Activated CD4-positive, CD25-positive, alpha-beta regulatory T cell treated with anti-CD3 and anti-CD28 coated beads, Interleukin-2, amount 50 U/mL, for 24 hours (primary cell): ENCODE measurements at regions not wholly inside any gene's neighbourhood (a gene's known extent, or its start where the extent isn't known, plus 50 kb on each side); places are given as distances from the start of the nearest gene placed in this dataset.

ENCODE experiments used
- ATAC-seq, 2 donors: fragments of 150-1000 bp; cut with Tn5 transposase; one replicate each; pipeline ENCODE4 v1.10.0; 2021; ENCODE audit warnings: mild to moderate bottlenecking in 1 of 2, moderate library complexity in 1 of 2

DNA sequence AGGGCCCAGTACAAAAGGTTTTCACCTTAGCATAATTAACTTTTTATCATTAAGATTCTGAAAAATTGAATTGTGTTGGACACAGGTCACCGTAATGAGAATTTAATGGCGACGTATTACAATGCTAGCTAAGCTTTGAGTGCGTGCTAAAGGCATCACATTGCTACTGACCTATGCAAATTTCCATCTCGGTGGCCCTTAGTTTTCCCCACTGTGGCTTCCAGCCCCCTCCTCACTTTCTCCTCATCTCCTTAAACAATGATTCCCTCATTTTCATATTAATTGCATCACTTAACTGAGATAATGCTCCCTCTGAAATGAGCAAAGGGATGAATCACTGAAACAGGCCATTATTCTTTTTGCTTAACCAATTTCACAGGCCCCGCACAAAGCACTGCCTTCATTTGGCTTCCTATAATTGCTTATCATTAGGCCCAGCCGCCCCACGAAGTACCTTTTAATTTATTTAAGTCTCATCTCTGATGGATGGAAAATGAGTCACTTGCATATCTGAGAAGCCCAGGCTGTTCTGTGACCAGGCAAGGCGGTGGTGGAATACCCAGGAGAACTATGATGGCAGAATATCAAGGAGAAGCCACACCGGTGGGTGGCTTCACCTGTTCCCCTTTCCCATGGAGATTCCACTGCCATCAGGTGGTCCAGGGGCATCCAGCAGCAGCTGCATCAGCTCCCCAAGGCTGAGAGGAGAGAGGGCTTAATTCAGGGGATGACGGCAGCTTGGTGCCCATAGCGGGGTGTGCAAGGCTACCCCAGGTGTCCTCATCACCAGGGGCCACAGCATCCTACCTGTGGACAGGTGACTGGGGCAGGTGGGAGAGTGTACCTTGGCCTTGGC lies 223.8 kb upstream of the BOD1L1 start:
- ATAC-seq, result no peak

DNA sequence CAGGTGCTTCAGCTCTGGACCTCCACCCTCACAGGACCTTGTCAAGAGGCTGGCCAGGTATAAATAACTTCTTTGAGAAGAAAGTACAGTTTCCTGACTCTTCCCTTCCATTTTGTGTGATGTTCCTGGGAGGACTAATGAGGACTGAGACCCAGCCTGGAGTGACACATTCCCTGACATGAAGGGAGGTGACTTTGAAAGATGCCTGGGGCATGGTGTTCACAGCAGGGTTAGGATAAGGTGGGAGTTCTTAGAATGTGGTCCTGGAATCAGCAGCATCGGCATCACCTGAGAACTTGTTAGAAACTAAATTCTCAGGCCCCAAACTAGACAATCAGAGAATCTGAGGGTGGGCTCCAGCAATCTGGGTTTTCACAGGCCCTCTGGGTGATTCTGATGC lies 224.9 kb upstream of the BOD1L1 start:
- ATAC-seq, result no peak

- no peak for ATAC-seq
Observed at GRCh38 chr4:13856387-13856786, 228.9 kb upstream of the BOD1L1 start.

DNA sequence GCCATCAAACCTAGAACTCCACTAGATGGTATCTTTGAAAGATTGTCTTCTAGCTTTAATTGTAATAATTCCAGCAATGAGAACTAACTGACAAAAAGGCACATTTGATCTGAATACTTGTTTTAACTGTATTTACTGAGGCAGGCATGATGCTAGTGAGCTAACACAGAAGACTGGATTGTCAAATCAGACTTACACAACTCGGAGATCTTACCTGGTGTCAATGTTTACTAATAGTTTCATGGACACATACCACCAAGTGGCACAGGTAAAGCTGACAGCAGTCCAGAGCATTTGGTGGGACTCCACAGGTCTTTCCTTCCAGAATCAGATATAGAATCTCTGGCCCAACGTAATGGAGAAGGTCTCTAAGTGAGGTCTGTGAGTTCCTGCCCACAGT lies 229.9 kb upstream of the BOD1L1 start:
- no peak for ATAC-seq

DNA sequence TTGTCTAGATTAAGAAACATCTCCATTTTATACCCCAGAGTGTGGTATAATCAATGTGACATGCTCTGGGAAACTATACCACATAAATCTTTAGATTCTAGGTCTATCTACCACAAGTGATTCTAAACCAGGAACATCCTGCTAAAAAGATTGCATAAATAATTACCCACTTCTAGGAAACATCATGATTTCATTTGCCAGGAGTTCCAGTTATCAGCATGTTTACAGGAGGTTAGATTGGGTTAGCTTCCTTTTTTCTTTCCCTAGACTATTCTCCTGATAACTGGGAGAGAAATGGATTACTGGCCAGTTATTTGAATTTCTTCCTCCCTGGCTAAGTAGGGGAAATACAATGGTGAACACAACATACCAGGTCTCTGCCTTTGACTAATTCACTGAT lies 230.3 kb upstream of the BOD1L1 start:
- no peak for ATAC-seq

- ATAC-seq, result no peak
Observed at GRCh38 chr4:13859423-13859822, 231.9 kb upstream of the BOD1L1 start.

DNA sequence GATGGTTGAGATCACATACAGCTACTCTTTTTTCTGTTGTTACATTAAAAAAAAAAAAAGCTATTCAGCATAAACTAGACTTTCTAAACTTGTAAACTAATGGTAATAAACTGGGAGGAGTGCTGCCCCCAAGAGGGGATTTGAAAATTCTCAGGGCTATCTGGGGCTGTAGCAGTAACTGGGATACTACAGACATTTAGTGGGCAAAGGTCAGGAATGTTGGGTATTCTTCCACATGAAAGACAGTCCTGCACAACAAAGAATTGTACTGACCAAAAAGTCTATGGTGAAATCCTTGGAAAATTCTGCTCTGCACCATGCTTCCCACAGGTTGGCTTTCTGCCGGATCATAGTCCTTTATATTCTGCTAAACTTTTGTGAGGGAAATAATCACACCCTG lies 232.6 kb upstream of the BOD1L1 start:
- no peak for ATAC-seq

- ATAC-seq, result no peak
Observed at GRCh38 chr4:13865871-13866669, 238.5 kb upstream of the BOD1L1 start.

- no peak for ATAC-seq
Observed at GRCh38 chr4:13866881-13867280, 239.4 kb upstream of the BOD1L1 start.

DNA sequence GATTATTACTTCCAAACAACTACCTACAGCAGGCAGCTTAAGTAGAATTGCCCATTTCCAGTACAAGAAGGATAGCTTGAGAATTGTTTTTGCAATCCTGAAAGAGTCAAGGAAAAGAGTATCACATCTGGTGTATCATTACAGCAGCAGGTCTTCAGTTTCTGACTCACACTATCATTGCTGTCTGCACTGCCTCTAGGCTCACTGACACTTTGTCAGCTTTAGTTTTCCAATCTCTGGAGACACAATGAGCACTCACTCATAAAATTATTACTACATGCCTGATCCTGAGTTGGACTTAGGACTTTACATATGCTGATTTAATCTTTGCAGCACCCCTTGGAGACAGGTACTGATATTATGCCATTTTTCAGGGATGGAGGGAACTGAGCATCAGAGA lies 244.6 kb upstream of the BOD1L1 start:
- ATAC-seq, result no peak

- no peak for ATAC-seq
Observed at GRCh38 chr4:13872955-13873354, 245.4 kb upstream of the BOD1L1 start.

GRCh38 chr4:13875181-13875580 lies 247.7 kb upstream of the BOD1L1 start:
- ATAC-seq, result no peak

DNA sequence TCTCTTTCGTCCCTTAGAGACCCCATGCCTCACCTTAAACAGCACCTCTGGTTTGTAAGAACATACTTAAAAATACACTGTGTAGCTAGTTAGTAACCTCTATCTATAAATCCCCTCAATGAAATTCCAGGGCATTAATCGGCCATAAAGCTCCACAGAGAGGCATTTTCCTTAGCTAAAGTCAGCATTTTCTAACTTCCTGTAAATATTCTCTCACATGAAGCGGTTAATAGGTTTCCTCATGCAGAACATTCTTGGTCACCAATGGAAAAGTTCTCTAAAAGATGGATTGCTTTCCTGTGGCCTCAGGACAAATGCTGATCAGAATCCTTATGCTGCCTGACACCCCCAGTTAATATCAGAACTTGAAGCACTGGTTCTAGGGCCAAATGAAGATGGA lies 248.6 kb upstream of the BOD1L1 start:
- no peak for ATAC-seq

GRCh38 chr4:13876940-13877339 lies 249.4 kb upstream of the BOD1L1 start:
- no peak for ATAC-seq

- no peak for ATAC-seq
Observed at GRCh38 chr4:13877626-13878025, 250.1 kb upstream of the BOD1L1 start.

GRCh38 chr4:13881892-13882291 lies 254.4 kb upstream of the BOD1L1 start:
- ATAC-seq, result no peak

GRCh38 chr4:13887010-13887409 lies 259.5 kb upstream of the BOD1L1 start:
- ATAC-seq, result no peak

DNA sequence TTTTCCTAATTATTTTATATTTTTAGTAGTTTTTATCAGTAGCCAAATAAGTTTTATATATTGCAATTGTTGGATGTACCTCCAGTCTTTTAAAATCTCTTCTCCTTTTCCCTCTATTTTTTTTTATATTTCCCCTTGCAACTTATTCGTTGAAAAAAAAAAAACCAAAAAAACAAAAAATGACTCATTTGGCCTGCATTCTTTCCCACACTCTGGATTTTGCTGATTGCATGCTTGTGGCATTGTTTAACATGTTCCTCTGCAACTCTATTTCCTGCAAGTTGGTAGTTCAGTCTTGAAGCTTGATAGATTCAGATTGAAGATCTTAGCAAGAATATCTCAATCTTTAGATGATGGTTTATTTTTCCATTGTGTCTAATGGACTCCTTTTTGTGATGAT lies 260.6 kb upstream of the BOD1L1 start:
- no peak for ATAC-seq

DNA sequence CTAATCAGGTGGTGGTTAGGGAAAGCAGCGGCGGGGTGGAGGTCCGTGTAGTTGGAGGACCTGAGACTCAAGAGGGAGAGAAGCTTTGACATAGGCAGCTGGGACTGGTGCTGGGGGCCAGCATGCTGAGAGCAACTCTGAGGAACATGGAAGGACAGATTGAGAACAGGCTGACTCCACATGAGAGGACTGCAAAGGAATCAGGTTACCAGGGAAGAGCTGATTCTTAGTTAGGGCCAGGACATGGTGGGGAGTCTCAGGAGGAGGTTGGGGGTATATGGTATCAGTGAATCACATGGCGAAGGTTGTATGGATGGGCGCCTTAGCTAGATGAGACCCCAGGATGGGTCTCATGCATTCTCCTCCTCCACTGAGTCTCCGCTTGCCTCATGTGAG lies 264.0 kb upstream of the BOD1L1 start:
- ATAC-seq, result no peak

DNA sequence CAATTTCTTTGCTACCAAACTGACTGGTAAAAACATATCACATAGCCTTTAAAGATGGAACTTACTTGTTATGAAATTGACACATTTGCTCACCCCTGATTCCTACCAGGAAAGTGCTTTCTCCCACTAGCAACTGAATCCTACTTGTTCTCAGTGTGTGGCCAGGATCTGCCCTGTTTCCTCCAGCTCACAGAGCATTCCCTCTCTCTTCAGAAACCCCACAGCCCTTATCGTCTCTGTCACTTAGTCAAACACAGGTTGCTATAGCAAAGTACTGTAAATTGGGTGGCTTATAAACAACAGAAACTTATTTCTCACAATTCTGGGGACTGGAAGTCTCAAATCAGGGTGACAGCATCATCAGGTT lies 265.2 kb upstream of the BOD1L1 start:
- ATAC-seq, result no peak

DNA sequence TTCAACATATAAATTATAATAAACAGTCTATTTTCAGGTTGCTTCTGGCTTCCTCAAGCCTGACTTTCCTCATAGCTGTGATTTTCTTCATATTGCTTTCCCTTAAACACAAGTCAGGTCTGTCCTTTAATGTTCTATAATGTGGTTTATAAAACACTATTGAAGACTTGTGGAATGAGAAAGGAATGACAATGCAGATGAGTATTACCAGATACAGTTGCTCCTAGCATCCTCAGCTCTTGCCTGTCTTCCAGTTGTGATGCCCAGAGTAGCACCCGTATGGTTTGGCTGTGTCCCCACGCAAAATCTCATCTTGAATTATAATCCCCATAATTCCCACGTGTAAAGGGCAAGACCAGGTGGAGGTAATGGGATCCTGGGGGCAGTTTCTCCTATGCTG lies 265.7 kb upstream of the BOD1L1 start:
- ATAC-seq, result no peak

DNA sequence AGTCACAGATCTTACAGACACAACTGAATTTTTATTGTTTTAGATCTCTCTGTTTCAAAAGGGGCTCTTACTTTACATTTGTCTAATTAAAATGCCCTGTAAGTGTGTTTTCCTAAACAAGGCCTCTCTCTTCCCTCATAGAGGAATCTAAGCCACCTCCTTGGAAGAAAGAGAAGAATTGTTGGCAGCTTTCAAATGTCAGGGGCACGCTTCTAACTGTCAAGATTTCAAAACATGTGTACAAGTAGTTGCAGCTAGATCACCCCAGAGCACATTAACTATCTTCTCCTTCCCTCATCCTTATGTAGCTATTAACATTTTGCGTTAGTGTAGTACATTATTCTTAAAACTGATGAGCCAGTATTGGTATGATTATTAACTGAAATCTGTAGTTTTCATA lies 266.5 kb upstream of the BOD1L1 start:
- no peak for ATAC-seq

- no peak for ATAC-seq
Observed at GRCh38 chr4:13900780-13901179, 273.3 kb upstream of the BOD1L1 start.

- ATAC-seq, result no peak
Observed at GRCh38 chr4:13902146-13902545, 274.6 kb upstream of the BOD1L1 start.
